NK-92 (cell line): ENCODE measurements at regions not wholly inside any gene's neighbourhood (a gene's known extent, or its start where the extent isn't known, plus 50 kb on each side); places are given as distances from the start of the nearest gene placed in this dataset.

ENCODE experiments used
- DNase-seq: peaks from one replicate; lab custom pipeline; 2025; ENCODE audit not compliant: unreplicated experiment; lab: John Stamatoyannopoulos, UW

GRCh38 chr10:78571891-78572290, 496.9 kb upstream of the ZMIZ1 start:
- no peak for DNase-seq

- DNase-seq = no peak
Observed at GRCh38 chr10:78572565-78572964, 496.2 kb upstream of the ZMIZ1 start.

GRCh38 chr10:78574547-78574946, 494.2 kb upstream of the ZMIZ1 start:
- no peak for DNase-seq

GRCh38 chr10:78575400-78575799, 493.4 kb upstream of the ZMIZ1 start:
- no peak for DNase-seq

- DNase-seq = no peak
Observed at GRCh38 chr10:78576276-78576675, 492.5 kb upstream of the ZMIZ1 start.

GRCh38 chr10:78577712-78578111, 491.1 kb upstream of the ZMIZ1 start:
- no peak for DNase-seq

- no peak for DNase-seq
Observed at GRCh38 chr10:78578929-78579328, 489.8 kb upstream of the ZMIZ1 start.

GRCh38 chr10:78579576-78579975, 489.2 kb upstream of the ZMIZ1 start:
- no peak for DNase-seq

GRCh38 chr10:78579995-78580394, 488.8 kb upstream of the ZMIZ1 start:
- DNase-seq = no peak

- DNase-seq = no peak
Observed at GRCh38 chr10:78581133-78581694, 487.6 kb upstream of the ZMIZ1 start.

- DNase-seq = no peak
Observed at GRCh38 chr10:78582540-78582939, 486.2 kb upstream of the ZMIZ1 start.

GRCh38 chr10:78584266-78584665, 484.5 kb upstream of the ZMIZ1 start:
- no peak for DNase-seq

- no peak for DNase-seq
Observed at GRCh38 chr10:78584681-78585080, 484.1 kb upstream of the ZMIZ1 start.

GRCh38 chr10:78585952-78586351, 482.8 kb upstream of the ZMIZ1 start:
- DNase-seq = no peak

GRCh38 chr10:78588194-78588811, 480.5 kb upstream of the ZMIZ1 start:
- no peak for DNase-seq

- no peak for DNase-seq
Observed at GRCh38 chr10:78589687-78590086, 479.1 kb upstream of the ZMIZ1 start.

- no peak for DNase-seq
Observed at GRCh38 chr10:78591066-78591465, 477.7 kb upstream of the ZMIZ1 start.

GRCh38 chr10:78594559-78595268, 474.1 kb upstream of the ZMIZ1 start:
- no peak for DNase-seq

- DNase-seq = no peak
Observed at GRCh38 chr10:78595269-78595619, 473.5 kb upstream of the ZMIZ1 start.

GRCh38 chr10:78596556-78596955, 472.2 kb upstream of the ZMIZ1 start:
- no peak for DNase-seq

GRCh38 chr10:78597796-78598555, 470.8 kb upstream of the ZMIZ1 start:
- DNase-seq = no peak
